ENCODE measurements at regions not wholly inside any gene's neighbourhood (a gene's known extent, or its start where the extent isn't known, plus 50 kb on each side); places are given as distances from the start of the nearest gene placed in this dataset.

DNA sequence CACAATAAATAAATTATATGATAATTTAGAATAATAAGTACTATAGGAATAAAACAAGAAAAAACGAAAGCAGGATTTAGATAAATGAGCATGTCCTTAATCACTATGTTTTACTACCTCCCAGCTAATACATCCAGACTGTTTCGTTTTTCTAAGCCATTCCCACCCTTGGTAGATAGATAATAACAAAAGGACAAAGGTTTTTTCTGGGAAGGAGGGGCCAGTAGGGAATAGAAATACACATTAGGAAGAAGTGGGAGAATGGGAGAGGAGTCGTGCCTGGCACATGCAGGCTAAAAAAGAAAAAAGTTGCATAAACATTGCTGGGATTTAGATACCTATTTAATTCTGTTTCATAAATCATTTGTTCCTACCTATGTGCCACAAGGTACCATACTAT lies 97.1 kb downstream of the MTX3 start:
- TF ChIP-seq MXI1 (conservative IDR thresholded peaks at IDR 0.05; ENCODE audit: poor library complexity, severe bottlenecking), result no peak
- TF ChIP-seq, protein P1, sequence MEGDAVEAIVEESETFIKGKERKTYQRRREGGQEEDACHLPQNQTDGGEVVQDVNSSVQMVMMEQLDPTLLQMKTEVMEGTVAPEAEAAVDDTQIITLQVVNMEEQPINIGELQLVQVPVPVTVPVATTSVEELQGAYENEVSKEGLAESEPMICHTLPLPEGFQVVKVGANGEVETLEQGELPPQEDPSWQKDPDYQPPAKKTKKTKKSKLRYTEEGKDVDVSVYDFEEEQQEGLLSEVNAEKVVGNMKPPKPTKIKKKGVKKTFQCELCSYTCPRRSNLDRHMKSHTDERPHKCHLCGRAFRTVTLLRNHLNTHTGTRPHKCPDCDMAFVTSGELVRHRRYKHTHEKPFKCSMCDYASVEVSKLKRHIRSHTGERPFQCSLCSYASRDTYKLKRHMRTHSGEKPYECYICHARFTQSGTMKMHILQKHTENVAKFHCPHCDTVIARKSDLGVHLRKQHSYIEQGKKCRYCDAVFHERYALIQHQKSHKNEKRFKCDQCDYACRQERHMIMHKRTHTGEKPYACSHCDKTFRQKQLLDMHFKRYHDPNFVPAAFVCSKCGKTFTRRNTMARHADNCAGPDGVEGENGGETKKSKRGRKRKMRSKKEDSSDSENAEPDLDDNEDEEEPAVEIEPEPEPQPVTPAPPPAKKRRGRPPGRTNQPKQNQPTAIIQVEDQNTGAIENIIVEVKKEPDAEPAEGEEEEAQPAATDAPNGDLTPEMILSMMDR (IDR thresholded peaks at IDR 0.05; ENCODE audit: poor library complexity, severe bottlenecking), result no peak
- TF ChIP-seq TAF1 (IDR thresholded peaks at IDR 0.05; ENCODE audit: low read depth), result no peak
- TF ChIP-seq POLR2AphosphoS5 (IDR thresholded peaks at IDR 0.05), result no peak
- no peak for TF ChIP-seq EZH2 (IDR thresholded peaks at IDR 0.05; ENCODE audit: borderline replicate concordance, insufficient read depth, low read length, poor library complexity, severe bottlenecking)
- TF ChIP-seq RAD21 (conservative IDR thresholded peaks at IDR 0.05), result no peak
